AG08395 (cell line): ENCODE measurements at regions not wholly inside any gene's neighbourhood (a gene's known extent, or its start where the extent isn't known, plus 50 kb on each side); places are given as distances from the start of the nearest gene placed in this dataset.
A peak's percentile ranks its signal among the peaks of the same experiment; 100 is the strongest.

ENCODE experiments used
- DNase-seq: peaks from one replicate; pipeline ENCODE4 v3.0.0; 2012; ENCODE audit warnings: mixed read lengths, low spot score

- DNase-seq, result no peak
These were observed 464.9 kb upstream of the RBMS3 start for GRCh38 chr3:28816017-28816416.

- DNase-seq, result no peak
These were observed 456.6 kb upstream of the RBMS3 start for GRCh38 chr3:28824316-28824715.

DNA sequence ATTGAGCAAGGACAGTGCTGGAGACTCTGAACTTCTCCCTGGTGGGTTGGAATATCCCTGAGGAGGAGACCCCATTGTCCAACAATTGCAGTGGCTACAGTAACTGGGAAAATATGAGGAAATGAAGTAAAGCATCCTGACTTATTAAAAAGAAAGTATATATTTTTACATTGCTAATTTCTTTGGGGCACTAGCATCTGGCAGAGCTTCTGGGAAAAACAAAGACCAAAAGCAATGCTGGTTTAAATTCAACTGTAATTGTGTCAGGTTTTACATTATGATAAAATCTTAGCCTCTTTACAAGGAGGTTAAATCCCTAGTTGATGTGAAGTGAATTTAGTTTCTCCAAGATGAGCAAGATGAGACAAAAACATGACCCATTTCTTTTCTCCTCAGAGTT lies 454.0 kb upstream of the RBMS3 start:
- no peak for DNase-seq

DNA sequence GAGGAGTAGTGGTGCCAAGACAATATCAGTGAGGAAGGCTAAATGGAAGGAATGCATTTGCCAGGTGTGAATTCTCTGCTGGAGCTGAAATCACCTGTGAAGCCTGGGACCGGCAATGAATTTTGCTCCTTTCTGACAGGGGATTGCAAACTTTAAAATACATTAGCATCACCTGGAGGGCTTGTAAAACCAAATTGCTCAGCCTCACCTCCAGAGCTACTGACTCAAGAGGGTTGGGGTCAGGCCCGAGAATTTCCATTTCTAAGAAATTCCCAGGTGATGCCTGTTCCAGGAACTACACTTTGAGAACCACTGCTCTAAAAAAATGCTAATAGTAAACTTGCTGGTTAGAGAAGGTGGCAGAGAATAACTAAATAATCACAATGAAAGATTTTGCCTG lies 445.6 kb upstream of the RBMS3 start:
- no peak for DNase-seq

- DNase-seq, result no peak
These were observed 445.1 kb upstream of the RBMS3 start for GRCh38 chr3:28835751-28836150.

GRCh38 chr3:28836199-28836598 lies 444.7 kb upstream of the RBMS3 start:
- no peak for DNase-seq

- DNase-seq, result no peak
These were observed 439.9 kb upstream of the RBMS3 start for GRCh38 chr3:28840976-28841376.

DNA sequence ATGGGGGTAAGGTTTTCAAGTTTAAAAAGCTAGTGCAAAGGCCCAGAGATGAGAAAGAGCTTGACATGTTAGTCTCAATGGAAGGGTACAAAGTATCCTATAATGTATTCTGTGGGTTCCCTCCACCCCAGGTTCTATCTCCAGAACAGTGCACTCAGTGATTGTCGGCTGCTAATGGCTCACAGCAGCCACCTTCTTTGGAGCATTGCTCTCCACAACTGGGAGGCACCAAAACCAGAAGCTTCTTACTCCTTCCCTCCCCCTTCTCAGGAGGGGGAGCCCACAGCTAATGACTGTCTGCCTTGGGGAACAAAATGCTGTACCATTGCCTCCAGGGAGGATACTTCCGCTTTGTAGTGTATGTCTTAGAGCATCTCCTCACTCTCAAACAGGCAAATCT lies 439.4 kb upstream of the RBMS3 start:
- DNase-seq, result no peak

GRCh38 chr3:28844298-28845005 lies 436.4 kb upstream of the RBMS3 start:
- no peak for DNase-seq

- DNase-seq, result no peak
These were observed 435.9 kb upstream of the RBMS3 start for GRCh38 chr3:28845006-28845324.

GRCh38 chr3:28846971-28847478 lies 433.8 kb upstream of the RBMS3 start:
- no peak for DNase-seq

DNA sequence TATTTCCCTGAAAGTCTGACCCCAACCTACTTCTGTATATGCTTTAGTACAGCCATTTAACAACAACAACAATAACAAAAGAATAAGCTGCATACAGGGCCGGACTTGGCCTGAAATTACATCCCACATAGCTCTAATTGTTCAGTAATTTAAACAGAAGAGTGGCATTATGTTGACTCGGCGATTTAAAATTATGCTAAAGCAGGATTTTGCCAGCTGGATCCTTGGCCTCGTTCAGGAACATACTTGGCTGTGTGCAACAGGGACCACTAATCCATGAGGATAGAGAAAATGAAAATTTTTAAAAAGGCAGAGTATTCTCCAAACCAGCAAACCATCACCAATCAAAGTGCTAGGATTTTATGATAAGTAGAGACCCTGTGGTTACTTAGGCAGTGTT lies 433.1 kb upstream of the RBMS3 start:
- no peak for DNase-seq

DNA sequence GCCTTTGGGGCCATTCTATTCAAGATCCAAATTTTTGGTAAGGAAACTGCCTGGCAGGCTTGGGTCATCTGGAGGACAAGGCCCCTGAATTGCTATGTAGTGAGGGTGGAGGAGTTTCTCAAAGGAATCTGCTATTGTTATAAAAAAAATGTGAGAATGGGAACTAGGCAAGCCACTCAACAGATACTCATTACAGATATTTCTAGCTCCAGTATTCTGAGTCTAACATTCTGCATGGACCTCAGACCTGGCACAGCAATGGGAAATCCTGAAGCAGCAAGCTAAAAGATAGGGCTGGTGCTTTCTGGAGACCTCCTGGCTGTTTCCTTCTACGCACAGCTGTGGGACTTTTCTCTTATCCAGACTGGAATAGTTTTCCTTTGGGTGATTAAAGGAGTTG lies 430.7 kb upstream of the RBMS3 start:
- DNase-seq, result peak; percentile 15

- DNase-seq, result no peak
These were observed 427.0 kb upstream of the RBMS3 start for GRCh38 chr3:28853830-28854229.

DNA sequence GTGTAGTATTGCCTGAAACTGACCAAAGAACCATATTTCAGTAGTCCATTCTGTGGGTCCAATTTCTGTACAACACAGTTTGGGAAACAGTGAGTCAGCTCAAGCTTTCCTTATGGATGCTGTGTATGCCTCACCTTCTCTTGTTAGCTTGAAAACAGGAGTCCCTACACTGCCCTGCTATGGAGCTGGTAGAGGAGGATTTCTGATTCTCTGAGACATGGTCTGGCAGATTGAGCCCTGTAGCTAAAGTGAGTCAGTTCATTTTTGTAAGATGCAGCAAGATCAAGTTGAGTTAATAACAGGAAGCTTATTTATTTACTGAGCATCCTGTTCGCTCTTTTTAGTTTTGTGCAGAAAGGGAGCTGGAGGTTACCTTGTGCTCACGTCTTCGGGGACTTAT lies 424.1 kb upstream of the RBMS3 start:
- no peak for DNase-seq

- no peak for DNase-seq
These were observed 421.0 kb upstream of the RBMS3 start for GRCh38 chr3:28859897-28860296.

DNA sequence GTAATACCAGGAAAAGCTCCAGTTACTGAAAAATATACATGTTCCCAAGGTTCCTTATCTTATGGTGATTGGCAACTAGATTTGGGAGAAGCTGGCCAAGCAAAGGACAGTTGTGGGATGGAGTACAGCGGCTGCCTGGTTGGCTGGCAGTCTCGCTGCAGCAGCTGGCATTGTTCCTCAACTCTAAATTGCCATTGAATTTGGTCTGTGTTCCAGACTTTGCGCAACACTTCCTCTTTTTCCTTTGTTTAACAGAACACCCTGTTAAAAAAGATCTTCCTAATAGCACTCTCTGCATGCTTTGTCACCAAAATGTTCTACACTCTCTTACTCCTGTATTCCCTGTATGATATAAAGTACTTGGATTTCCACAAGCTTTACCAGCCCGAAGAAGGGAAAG lies 420.6 kb upstream of the RBMS3 start:
- DNase-seq, result peak; percentile 34

GRCh38 chr3:28863186-28863585 lies 417.7 kb upstream of the RBMS3 start:
- DNase-seq, result no peak

GRCh38 chr3:28867836-28868235 lies 413.0 kb upstream of the RBMS3 start:
- no peak for DNase-seq

DNA sequence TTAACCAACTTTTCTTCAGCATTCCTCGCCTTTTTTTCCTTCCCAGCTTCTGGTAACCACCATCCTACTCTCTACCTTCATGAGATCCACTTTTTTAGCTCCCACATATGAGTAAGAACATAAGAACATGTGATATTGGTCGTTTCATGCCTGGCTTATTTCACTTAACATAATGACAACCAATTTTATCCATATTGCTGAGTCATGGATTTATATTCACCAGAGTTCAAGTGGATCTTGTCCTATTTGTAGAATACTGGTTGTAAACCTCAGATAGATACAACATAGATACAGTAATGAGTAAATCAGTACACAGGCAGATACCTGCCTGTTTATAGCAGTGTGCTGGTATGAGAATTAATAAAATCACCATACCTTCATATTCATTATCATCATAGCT lies 412.0 kb upstream of the RBMS3 start:
- no peak for DNase-seq

- DNase-seq, result no peak
These were observed 403.0 kb upstream of the RBMS3 start for GRCh38 chr3:28877912-28878311.

DNA sequence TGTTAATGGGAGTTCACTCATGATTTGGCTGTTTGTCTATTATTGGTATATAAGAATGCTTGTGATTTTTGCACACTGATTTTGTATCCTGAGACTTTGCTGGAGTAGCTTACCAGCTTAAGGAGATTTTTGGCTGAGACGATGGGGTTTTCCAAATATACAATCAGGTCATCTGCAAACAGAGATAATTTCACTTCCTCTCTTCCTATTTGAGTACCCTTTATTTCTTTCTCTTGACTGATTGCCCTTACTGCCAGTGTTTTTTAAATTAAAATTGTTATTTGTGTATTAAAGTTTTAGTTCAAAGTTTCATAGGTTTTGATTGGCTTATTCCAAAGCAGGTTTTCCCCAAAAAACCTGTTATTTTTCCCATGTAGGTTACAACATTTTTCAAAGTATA lies 390.5 kb upstream of the RBMS3 start:
- no peak for DNase-seq

DNA sequence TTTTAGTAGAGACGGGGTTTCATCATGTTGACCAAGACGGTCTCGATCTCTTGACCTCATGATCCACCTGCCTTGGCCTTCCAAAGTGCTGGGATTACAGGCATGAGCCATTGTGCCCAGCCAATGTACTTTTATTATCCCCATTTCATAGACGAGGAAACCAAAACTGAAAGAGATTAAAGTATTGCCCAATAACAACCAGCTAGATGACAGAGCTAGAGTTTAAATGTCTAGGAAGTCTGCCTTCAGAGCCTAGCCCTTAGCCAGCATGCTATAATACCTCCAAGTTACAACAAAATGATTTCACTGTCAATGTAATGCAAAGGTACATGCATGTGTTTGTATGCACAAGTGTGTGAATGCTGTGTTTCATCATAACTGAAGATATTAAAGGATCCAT lies 389.4 kb upstream of the RBMS3 start:
- no peak for DNase-seq

DNA sequence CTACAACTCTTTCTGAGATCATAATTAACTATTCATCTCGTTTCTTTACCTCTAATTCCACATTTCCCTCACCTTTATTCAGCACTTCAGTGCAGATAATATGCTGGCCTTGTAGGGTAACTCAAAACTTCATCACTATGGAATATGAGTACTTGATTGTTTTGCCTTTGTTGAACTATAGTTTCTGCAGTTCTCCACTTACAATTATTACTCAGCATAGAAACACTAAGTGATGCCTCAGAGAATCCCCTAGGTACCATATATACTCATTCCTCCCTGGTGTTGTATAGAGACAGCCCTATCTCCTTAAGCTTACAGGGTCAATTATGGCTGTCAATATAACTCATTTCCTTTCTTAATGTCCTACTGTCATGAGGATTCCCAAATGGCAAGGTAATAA lies 380.6 kb upstream of the RBMS3 start:
- no peak for DNase-seq

DNA sequence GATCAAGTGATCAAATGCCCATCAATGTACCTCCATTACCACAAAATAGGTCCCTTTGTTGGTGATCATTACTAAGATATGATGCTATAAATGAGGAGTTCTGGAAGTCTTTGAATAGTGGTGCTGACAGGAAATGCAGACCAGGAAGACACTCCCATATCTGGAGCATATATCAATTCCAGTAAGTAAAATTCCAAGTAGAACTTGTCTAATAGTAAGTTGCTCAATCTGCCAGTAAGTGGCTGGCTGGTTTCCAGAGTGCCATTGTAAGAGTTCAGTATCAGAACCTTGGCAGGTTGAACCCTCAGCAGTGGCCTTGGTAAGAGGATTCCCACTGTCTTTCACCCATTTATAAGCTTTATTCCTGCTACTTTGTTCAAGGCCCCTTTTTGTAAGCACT lies 379.9 kb upstream of the RBMS3 start:
- no peak for DNase-seq
